ENCODE measurements at regions not wholly inside any gene's neighbourhood (a gene's known extent, or its start where the extent isn't known, plus 50 kb on each side); places are given as distances from the start of the nearest gene placed in this dataset.
A peak's percentile ranks its signal among the peaks of the same experiment; 100 is the strongest.
"Not testable (repeated sequence)": the region's sequence is repeated elsewhere in the genome, so short reads cannot be mapped to it uniquely, and the experiment has no call there.

- no peak for DNase-seq
Measured at GRCh38 chr3:4228295-4228694, 74.9 kb upstream of the SETMAR start.

GRCh38 chr3:4231041-4231440 lies 72.1 kb upstream of the SETMAR start:
- peak; percentile 18 for DNase-seq

GRCh38 chr3:4232798-4233197 lies 70.4 kb upstream of the SETMAR start:
- DNase-seq: no peak

GRCh38 chr3:4233488-4233887 lies 69.7 kb upstream of the SETMAR start:
- no peak for DNase-seq

- DNase-seq: no peak
Measured at GRCh38 chr3:4234889-4235288, 68.3 kb upstream of the SETMAR start.

GRCh38 chr3:4235690-4236089 lies 67.5 kb upstream of the SETMAR start:
- DNase-seq: no peak

GRCh38 chr3:4241595-4242170 lies 61.5 kb upstream of the SETMAR start:
- no peak for DNase-seq

- DNase-seq: no peak
Measured at GRCh38 chr3:4245671-4246070, 57.5 kb upstream of the SETMAR start.

GRCh38 chr3:4247391-4247790 lies 55.8 kb upstream of the SETMAR start:
- no peak for DNase-seq

- DNase-seq: no peak
Measured at GRCh38 chr3:4250064-4250463, 53.1 kb upstream of the SETMAR start.

- no peak for DNase-seq
Measured at GRCh38 chr3:4251412-4251811, 51.8 kb upstream of the SETMAR start.

- DNase-seq: not testable (repeated sequence)
Measured at GRCh38 chr3:4253072-4253832, 49.9 kb upstream of the SETMAR start.

Data from suppressor macrophage treated with lipopolysaccharide for 4 hours (primary cell).